ENCODE measurements at regions not wholly inside any gene's neighbourhood (a gene's known extent, or its start where the extent isn't known, plus 50 kb on each side); places are given as distances from the start of the nearest gene placed in this dataset.

DNA sequence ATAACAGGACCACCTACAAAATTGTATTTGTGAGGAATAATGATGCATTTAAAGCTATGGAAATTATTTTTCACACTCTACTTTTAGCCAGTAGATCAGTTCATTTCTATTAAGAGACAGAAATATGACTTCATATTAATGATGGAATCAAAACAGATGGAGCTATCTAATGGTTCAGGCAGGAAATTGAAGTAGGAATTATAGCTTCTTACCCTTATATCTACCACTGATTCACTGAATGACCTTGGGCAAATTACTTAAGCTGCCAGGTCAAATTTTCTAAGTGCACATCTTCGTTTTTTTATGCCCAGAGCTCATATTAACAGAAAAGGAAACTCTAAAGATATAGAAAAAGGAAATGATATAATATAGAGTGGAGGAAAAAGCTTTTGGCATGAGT lies 323.1 kb downstream of the PCDH10 start:
- DNase-seq (ENCODE audit: low spot score): no peak

DNA sequence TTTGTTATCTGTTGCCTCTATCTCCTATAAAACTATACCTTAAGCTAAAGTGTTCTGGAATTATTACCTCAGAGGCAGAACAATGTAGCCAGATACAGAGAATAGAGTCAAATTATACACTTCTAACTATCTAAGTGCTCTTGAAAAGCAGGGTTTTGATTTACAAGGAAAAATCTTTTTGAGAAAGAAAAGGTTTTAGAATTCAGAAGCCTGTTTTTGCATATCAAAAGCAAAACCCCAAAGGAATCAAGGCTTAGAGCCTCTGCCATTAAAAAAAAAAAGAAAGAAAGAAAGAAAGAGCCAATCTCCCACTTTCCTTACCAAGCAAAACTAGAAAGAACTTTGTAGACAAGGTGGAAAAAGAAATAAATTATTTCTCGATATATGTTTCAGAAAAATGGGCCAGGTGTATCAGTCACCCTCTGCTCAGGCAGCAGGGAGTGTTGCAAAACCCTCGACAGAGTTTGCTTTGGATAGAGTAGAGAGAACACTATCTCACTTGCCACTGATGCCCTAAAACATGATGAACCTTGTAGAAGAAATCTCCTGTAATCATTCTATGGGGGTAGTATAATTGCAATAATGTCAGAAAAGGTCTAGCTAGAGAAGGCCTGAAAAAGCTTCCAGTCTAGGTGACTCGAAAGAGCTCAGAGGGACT lies 318.3 kb downstream of the PCDH10 start:
- no peak for DNase-seq (ENCODE audit: low spot score)

- no peak for DNase-seq (ENCODE audit: low spot score)
Measured at GRCh38 chr4:133465022-133465421, 315.9 kb downstream of the PCDH10 start.

DNA sequence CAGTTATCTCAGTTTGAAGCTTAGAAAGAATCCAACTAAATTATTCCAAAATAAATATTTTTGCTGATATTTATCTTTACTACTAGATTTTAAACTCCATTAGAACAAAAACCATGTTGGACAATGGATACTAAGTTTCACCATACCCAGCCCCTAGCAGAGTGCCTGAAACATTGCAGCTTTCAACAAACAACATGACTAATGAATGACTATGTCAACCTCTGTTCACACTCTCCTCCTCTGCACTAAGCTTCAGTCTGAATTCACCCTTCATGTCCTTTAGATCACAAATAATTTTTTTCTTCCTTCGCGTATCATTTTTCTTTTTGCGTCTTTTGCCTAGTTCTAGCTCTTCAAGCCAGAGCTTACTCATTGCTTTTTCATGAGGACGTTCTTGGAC lies 315.2 kb downstream of the PCDH10 start:
- no peak for DNase-seq (ENCODE audit: low spot score)

DNA sequence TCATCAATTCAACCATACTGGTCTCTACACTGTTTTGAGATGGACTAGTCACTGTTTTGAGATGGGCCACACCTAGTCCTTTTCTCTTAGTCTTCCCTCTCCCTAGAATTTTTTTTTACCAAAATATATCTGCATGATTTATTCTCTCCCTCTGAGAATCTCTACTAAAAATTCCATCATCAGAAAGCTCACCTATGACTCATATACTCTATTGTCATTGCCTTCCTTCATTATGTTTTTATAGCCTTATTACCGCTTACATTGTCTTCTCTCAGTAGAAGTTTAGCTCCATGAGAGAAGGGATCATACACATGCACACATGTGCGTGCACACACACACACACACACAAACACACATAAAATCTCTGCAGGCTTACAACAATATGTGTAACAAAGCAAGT lies 303.6 kb downstream of the PCDH10 start:
- DNase-seq (ENCODE audit: low spot score): no peak

- no peak for DNase-seq (ENCODE audit: low spot score)
Measured at GRCh38 chr4:133450813-133451212, 301.7 kb downstream of the PCDH10 start.

- DNase-seq (ENCODE audit: low spot score): no peak
Measured at GRCh38 chr4:133440404-133440803, 291.3 kb downstream of the PCDH10 start.

DNA sequence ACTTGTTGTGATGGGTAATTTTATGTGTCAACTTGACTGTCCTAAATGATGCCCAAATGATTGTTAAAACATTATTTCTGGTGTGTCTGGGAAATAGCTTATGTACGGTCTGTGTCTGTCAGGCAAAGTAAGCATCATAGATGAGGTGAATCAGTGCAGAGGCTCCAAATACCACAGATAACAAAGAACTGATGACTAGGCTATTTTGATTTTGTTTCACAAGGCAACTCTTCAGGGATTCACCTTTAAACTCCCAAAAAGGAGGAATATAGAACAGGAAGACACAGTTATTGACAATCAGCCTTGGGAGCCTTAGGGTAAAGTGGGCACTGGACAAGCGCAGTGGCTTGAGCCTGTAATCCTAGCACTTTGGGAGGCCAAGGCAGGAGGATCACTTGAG lies 290.7 kb downstream of the PCDH10 start:
- no peak for DNase-seq (ENCODE audit: low spot score)

DNA sequence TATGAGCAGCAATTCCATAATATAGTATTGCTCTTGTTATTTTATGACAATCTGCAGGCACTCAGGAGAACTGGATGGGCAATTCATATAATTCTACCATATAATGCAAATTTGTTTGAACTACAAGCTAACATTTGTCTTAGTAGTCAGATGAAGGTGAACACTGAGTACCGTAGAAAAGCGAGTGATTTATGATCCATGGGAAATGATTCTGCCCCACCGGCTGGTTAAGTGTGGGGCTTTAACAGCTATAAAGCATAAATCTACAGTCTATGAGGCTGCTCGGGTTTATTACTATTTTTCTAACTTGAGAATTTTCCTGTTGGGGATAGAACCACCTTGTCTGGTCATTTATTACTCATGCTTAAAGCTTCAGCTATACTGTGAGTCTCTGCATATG lies 275.5 kb downstream of the PCDH10 start:
- DNase-seq (ENCODE audit: low spot score): no peak

GRCh38 chr4:133403913-133404312 lies 254.8 kb downstream of the PCDH10 start:
- no peak for DNase-seq (ENCODE audit: low spot score)

DNA sequence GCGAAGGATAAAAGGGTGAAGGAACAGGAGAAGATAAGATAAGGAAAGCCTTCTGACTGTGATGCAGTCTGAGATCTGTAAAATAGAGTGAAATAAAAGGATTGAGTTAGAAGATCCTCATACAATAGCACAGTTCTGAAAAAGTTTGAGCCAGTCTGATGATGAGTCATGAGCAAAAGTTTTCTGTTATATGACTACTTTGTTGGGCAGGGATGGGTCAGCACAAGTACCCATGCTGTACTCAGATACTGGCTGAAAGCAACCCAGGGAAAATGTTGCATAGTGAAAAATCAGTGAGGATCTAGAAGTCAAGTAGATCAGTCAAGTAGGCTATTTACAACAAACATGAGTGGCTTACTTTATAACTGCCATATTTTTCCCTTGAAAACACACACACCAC lies 253.5 kb downstream of the PCDH10 start:
- DNase-seq (ENCODE audit: low spot score): peak; percentile 55

DNA sequence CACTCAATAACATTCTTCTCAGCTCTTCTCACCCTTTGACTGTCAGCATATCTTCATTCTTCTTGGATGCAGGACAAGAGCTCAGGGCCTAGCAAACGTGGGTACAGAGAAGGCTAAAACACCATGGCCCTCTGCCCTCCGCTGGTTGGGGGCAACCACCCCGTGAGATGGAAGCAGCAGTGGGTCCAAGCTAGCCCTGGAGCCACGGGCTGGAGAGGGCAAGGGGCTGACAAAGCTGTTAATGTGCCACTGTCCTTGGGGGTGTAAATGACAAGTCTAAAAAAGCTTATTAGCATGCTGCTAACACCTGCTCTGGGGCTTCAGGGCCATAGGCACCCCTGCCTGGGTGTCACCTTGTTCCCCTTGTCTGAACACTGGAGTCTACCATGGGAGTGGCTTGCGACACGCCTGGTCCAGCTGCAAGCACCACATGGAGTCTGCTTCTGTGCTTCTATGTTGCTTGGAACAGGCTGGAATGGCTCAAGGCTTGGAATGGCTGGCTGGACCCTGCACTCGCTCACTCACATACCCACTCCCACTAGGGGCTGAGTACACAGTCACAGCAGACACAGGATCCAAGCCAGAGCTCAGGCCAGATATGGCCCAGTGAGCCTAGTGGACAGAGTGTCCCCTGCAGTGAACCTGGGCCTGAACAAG lies 246.0 kb downstream of the PCDH10 start:
- no peak for DNase-seq (ENCODE audit: low spot score)

DNA sequence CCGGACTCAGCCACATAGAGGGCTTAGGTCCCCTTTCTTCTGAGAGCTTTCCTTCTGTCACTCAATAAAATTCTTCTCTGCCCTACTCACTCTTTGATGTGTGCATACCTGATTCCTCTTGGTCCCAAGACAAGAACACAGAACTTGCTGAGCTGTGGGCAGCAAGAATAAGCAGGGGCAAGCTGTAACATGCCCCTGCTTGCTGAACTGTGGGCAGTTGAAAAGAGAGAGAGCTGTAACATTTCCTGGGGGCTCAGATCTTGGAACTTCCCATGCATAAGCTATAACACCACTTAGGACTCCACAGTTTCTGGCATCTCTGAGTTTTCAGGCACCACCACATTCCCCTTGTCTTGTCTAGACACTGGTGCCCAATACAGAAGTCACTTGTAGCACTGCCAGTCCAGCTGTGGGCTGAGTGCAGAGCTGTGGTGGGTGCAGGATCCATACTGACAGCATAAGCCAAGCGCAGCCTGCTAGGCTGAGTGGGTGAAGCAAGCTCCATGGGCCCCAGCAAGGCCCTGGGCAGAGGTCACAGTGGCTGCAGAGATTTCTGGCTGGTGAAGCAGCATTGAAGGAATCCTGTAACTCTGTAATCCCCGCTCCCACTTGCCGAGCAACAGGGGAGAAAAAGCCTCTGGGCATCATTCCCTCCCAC lies 241.2 kb downstream of the PCDH10 start:
- no peak for DNase-seq (ENCODE audit: low spot score)

DNA sequence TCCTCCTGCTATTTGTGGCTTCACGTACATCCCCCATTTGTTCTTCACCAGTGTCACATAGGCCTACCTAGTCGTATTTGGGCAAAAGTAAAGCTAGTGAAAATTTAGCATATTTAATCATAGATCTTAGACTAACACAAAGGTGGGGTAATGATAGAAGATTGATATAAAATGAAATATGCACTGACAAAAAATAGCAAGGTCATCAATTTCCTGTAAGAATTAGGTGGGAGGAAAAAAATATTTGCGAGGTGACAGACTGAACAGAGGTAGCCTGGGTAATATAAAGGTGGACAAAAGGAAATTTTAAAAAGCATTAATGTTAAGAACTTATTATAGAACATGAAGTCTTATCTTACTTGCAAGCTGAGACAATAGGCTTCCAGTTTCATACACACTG lies 239.9 kb downstream of the PCDH10 start:
- DNase-seq (ENCODE audit: low spot score): no peak

- no peak for DNase-seq (ENCODE audit: low spot score)
Measured at GRCh38 chr4:133385161-133385954, 236.3 kb downstream of the PCDH10 start.

DNA sequence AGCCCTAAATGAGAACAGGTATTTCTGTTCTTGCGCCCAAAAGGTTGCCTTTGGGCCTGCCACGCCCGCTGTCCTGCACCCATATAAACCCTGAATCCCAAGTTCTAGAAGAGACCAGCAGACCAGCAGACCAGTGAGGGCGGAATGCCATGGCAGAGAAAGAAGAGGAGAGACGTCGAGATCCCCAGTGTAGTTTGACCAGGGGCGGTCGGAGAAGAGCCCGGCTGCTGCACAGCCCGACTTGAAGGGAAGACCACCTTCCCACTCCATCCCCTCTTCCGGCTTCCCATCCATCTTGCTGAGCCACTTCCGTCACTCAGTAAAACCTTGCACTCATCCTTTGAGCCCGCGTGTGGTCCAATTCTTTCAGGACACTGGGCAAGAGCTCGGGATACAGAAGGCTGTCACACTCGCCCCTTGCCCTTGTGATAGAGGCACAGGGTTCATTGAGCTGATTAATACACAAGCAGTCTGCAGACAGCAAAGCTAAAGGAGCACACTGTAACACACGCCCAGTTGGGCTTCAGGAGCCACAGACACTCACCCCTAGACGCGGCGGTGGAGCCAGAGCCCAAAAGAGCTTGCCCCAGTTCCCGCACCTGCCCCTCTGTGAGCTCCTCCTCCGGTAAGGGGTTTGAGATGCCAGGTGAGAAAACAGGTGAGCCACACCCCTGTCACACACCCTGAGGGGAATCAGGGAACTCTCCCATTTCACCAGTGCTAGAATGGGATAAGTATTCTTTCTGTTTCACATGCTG lies 230.8 kb downstream of the PCDH10 start:
- DNase-seq (ENCODE audit: low spot score): no peak

GRCh38 chr4:133377286-133377685 lies 228.2 kb downstream of the PCDH10 start:
- no peak for DNase-seq (ENCODE audit: low spot score)

- no peak for DNase-seq (ENCODE audit: low spot score)
Measured at GRCh38 chr4:133372699-133373098, 223.6 kb downstream of the PCDH10 start.

GRCh38 chr4:133355633-133356032 lies 206.5 kb downstream of the PCDH10 start:
- DNase-seq (ENCODE audit: low spot score): no peak

GRCh38 chr4:133347409-133347808 lies 198.3 kb downstream of the PCDH10 start:
- DNase-seq (ENCODE audit: low spot score): no peak

- no peak for DNase-seq (ENCODE audit: low spot score)
Measured at GRCh38 chr4:133324491-133324890, 175.4 kb downstream of the PCDH10 start.

DNA sequence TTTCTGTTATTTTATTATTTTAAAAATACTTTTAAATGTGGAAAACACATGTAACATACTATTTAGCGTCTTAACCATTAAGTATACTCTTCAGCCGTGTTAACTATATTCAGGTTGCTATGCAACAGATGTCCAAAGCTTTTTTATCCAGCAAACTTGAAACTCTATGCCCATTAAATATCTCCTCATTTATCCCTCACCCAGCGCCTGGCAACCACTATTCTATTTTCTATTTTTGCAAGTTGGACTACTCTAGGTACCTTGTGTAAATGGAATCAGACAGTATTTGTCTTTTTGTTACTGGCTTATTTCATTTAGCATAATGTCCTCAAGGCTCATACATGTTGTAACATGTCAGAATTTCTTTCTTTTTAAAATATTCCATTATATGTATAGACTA lies 174.6 kb downstream of the PCDH10 start:
- DNase-seq (ENCODE audit: low spot score): no peak

Measured in COLO829 (cell line).